NCI-H460 (cell line): ENCODE measurements at regions not wholly inside any gene's neighbourhood (a gene's known extent, or its start where the extent isn't known, plus 50 kb on each side); places are given as distances from the start of the nearest gene placed in this dataset.
"Not testable (repeated sequence)": the region's sequence is repeated elsewhere in the genome, so short reads cannot be mapped to it uniquely, and the experiment has no call there.

Experiments used
- DNase-seq: peaks from one replicate; pipeline ENCODE4 v3.0.0-alpha.2; 2016; ENCODE audit warnings: low read depth; ENCODE audit errors: extremely low read depth

GRCh38 chr3:89533275-89533674 lies 425.9 kb downstream of the EPHA3 start:
- DNase-seq, result no peak

- DNase-seq, result not testable (repeated sequence)
Observed at GRCh38 chr3:89554587-89554986, 447.2 kb downstream of the EPHA3 start.

DNA sequence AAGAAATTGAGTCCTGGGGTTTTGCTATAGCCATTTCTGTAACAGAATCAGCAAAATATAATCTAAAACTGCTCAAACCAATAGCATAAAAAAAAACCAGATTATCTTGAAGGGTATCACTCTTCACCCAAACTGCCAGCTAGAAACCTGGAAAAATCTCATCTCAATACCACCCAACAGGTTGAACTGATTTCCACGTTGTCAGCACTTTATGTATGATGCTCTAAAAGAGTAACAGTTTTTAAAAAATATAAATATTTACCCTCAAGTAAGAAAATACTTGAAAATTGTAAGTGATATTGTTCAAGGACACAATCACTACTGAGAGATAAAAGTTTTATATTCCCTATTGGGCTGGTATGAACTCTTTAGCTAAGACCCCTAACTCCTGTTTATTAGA lies 451.3 kb downstream of the EPHA3 start:
- no peak for DNase-seq

DNA sequence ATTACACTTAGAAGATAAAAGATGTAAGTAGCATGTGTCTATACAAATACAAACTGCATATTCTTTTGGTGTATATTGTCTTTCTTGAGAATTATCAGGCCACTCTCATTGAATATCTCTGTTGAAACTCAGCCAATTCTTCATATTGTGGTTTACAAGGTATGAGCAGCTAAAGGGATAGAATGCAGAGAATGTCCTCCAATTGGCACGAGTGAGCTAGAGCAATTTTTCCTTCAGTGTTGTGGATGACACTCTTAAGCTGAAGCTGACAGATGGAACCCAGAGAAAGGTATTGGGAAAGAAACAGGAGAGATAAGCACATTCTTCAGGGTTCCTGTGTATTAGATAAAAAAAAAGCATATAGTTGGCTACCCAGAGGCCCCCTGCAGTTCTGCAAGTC lies 453.1 kb downstream of the EPHA3 start:
- no peak for DNase-seq

- DNase-seq, result no peak
Observed at GRCh38 chr3:89562373-89562772, 455.0 kb downstream of the EPHA3 start.

DNA sequence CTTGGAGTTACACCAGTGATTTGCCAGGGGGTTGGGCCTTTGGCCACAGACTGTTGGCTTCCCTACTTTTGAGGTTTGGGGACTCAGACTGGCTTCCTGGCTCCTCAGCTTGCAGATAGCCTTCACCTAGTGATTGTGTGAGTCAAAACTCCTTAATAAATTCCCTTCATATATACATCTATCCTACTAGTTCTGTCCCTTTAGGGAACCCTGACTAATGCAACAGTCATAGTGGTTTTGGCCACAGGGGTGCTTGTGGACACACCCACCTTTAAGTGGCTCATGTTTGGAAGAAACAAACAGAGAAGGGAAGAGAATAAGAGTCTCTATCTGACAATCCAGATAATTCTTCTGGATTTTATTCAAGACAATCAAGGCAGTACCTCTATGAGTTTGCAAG lies 457.7 kb downstream of the EPHA3 start:
- DNase-seq, result no peak

DNA sequence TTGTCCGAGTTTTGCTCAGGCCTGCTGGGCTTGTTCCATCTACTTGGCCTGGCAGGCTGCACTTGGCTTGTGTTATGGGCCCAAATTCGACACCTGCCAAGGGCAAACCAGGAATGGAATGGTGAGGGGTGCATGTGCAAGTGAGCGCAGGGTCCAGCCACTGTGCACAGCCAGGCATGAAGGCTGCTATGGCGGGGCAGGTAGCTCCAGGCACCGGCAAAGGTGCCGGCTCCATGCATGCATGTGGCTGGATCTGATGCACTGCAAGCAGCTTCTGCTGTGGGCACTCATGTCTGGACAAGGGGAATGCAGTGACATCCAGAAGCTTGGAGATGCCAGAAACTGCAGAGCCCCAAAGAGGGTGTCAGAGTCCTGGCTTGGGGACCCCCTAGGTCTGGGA lies 463.0 kb downstream of the EPHA3 start:
- no peak for DNase-seq

GRCh38 chr3:89571298-89571697 lies 463.9 kb downstream of the EPHA3 start:
- DNase-seq, result no peak

GRCh38 chr3:89571707-89572106 lies 464.3 kb downstream of the EPHA3 start:
- DNase-seq, result no peak

DNA sequence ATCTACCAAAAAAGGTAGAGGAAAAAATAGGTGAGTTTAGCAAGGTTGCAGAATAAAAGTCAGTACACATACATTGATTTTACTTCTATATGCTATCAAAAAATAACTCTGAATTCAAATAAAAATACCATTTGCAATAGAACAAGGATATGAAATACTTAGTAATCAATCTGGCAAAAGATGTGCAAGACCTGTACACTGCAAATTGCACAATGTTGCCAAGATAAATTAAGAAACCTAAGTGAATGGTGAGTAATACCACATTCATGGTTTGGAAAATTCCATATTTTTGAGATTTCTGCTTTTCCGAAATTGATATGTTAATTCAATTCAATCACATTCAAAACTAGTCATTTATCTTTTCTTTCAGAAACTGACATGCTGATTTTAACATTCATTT lies 464.8 kb downstream of the EPHA3 start:
- DNase-seq, result no peak

- DNase-seq, result no peak
Observed at GRCh38 chr3:89576417-89576816, 469.0 kb downstream of the EPHA3 start.

DNA sequence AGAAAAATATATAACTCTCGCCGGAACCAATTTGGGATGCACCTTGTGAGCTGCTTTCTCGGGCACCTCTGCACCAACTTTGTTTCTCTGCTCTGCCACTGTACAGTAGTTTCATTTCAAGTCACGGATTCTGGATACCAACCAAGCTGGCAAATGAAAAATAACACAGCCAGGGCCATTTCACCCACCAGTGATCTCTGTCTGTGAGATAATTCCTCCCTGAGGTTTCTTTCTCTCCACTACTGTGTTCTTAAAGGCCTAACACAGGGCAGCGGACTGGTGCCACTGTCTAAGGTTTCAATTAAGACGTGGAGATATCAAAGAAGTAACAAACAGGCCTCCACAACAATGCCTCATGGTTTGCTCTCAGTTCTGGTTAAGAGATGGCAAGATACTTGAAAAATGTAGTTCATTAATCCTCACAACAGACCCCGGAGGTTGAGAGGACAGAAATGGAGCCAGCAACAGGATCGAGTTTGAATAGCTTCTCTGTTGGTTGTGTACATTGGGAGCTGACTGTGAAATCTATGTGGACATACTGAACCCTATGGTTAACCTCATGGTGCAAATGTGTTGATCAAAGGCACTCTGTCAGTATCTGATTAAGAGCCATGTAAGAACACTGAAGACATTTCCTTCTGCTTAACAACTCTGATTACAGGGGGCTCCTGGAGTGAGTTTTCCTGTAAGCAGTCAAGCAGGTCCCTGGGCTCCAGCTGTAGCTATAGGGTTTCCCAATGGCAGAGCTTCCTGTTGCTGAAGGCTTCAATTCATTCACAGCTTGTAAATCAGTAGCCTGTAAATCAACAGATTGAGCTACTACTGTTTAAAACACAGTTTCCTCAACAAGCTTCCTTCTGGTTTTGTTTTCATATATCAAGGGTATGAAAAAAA lies 470.5 kb downstream of the EPHA3 start:
- DNase-seq, result no peak

DNA sequence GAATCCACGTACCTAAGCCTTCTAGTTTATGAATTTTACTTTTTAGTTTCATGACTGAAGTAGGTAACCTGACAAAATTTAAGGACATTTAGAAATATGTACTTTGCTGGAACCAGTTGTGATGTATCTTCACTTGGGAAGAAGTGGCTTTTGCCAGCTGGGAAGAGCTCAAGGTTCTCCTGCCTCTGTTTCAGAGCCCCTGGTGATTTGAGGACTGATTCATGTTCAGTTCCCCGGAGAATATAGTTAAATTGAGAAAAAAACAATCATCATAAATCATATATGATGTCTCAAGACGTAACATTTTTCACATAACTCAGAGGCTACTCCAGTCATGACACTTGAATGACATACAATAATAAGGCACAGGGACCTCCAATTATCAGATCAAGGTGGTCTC lies 473.4 kb downstream of the EPHA3 start:
- no peak for DNase-seq

DNA sequence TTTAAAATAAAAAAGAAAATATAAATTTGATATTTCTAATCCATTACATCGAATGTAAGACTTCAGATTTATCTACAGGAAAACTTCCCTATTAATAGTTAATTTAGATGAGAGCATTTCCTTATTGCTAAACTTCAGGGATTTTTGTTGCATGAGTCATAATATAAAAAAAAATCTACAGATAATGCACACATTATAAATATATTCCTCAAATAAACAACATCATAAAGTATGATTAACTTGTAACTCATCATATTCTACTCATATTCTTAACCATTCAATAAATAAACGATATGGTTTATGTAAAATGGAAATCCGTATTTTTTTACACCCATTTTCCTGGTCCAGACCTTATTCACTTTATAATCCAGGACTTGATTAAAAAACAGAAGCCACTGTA lies 477.0 kb downstream of the EPHA3 start:
- no peak for DNase-seq

DNA sequence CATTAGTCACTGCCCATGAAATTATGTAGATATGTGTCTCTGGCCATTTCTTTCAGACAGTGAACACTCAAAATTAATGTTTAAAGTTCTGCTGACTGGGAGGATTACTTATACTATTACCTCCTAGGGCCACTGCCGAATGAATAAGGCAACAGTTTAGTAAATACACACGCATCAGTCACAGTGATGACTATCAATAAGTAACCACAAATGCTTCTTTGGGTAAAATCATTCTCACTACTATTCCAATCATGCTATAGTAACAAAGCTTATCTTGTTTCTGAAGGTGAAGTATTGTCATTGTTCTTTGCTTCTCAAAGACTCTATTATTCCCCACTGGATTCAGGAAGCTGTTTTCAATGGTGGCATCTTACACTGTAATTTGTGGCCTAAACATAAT lies 478.8 kb downstream of the EPHA3 start:
- DNase-seq, result no peak

DNA sequence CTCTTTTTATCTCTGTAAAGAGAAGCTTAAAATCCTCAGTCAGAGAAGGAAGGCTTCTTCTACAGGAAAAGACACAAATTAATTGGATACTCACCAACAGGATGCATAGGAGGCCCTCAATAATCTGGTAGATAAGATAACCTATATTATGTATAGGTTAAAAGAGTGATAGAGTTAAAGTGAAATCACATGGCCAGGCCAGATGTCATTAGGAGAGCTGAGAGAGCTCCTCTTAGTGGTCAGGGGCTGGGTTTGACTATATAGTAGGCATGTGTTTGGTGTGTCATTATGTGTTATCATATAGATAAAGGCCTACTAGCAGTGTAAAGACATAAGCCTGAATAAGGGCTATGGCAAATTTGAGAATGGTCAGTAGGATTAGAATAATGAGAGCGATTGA lies 479.3 kb downstream of the EPHA3 start:
- DNase-seq, result no peak

- no peak for DNase-seq
Observed at GRCh38 chr3:89606151-89606550, 498.7 kb downstream of the EPHA3 start.

DNA sequence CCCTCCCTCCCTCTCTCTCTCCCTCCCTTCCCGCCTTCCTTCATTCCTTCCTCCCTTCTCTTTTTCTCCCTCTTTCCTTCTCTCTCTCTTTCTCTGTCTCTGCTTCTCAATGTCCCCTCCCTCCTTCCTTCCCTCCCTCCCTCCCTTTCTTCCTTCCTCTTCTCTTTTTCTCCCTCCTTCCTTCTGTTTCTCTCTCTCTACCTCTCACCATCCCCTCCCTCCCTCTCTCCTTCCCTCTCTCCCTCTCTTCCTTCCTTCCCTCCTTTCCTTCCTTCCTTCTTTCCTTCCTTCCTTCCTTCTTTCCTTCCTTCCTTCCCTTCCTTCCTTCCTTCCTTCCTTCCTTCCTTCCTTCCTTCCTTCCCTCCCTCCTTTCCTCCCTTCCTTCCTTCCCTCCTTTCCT lies 504.6 kb downstream of the EPHA3 start:
- no peak for DNase-seq

DNA sequence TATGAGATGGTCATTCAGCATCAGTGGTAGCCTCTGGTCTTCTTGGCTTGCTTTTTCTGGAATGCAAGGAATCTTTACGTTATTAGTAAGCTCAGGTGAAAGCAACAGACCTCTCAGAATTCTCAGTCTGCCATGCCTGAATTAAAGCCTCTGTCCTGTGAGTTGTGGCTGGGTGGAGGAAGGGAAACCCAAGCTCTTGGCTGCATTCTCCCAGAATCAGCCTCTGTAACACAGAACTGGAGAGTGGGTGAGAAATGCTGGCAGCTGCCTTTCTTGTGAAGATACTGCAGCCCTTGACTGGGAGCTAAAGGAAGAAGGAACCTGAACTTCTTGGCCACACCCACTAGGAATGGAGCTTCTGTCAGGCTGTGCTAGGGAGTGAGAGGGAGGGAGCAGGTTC lies 505.8 kb downstream of the EPHA3 start:
- DNase-seq, result no peak

GRCh38 chr3:89617706-89618105 lies 510.3 kb downstream of the EPHA3 start:
- no peak for DNase-seq

DNA sequence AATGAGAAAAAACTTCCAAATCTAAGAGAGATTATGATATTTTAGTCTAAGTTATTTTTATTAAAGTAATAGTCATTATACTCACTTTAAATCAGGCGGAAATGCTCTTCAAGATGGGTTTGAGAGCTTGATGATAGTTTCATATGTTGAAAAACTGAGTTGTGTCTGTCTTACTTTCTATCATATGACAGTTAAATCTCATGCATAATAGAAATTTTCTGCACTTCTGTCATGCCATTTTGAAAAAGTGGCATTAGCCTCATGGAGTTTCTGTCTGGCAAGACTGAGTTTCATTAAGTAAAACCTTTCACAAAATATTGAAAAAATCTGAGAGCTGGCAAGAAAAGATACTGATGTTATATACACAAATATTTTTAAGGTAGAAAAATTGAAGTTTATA lies 511.8 kb downstream of the EPHA3 start:
- no peak for DNase-seq

DNA sequence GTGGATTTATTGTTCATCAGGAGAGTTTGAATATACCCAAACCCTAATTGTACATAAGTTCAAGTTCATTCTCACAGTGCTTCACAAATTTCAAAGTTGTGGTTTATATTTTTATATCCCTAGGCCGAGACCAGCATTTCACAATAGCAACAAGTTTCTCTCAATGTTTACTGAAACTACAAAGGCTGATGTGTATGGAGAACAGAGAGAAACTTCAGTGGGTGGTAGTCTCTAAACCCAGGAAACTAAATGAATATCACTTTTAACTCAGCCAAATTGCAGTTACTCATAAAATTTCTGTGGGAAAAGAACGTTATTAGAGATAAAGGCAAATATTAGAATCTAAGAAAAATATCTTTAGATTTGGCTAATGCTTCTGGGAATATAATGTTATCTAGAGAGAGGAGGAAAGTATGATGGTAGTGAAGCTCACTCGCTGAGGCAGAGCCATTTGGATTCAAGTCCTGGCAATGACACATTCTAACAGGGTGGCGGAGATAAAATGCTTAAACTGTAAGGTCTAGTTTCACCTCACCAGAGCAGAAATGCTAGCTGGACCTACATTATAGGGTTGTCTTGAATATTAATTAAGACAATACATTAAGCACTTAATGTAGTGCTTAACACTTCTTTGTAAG lies 514.8 kb downstream of the EPHA3 start:
- no peak for DNase-seq
